IMR-90 (cell line): ENCODE measurements at regions not wholly inside any gene's neighbourhood (a gene's known extent, or its start where the extent isn't known, plus 50 kb on each side); places are given as distances from the start of the nearest gene placed in this dataset.

ENCODE experiments used
- ATAC-seq: fragments of 200-7000 bp; cut with Tn5 transposase; 2 replicates; pipeline ENCODE4 v1.9.1; 2020; ENCODE audit warnings: low read depth, mild to moderate bottlenecking, moderate library complexity
- BruUV-seq: library from RNA; stranded (reverse); fragments of 400-500 nt; replicated peaks from 2 replicates; lab custom pipeline; 2021; lab: Mats Ljungman, UMichigan
- CTCF ChIA-PET: fragments of 300-600 bp; formaldehyde crosslinking; extraction: SDS; loops from one replicate; lab custom pipeline; 2021; ENCODE audit warnings: antibody characterized with exemption; lab: Yijun Ruan, JAX
- POLR2A ChIA-PET: fragments of 300-600 bp; sonication (Branson Sonifier 250); formaldehyde crosslinking; loops from one replicate; lab custom pipeline; 2022; ENCODE audit warnings: antibody characterized with exemption; ENCODE audit not compliant: unreplicated experiment; lab: Charles Lee
- DNase-seq: peaks from one replicate; pipeline ENCODE4 v3.0.0; 2013
- H2AFZ ChIP-seq: replicated peaks from 2 replicates; pipeline ENCODE3; 2013; ENCODE audit warnings: low read length, mild to moderate bottlenecking; ENCODE audit not compliant: poor library complexity
- H2AK5ac ChIP-seq: 2 replicates; pipeline ENCODE4 v1.6.1; 2013; ENCODE audit warnings: low read depth, low read length, inconsistent platforms
- H2AK9ac ChIP-seq: replicated peaks from 2 replicates; pipeline ENCODE3; 2013; ENCODE audit warnings: mild to moderate bottlenecking, low read depth, low read length, moderate library complexity; ENCODE audit not compliant: poor library complexity
- H2BK120ac ChIP-seq: 2 replicates; pipeline ENCODE4 v1.6.1; 2013; ENCODE audit warnings: low read depth, low read length, inconsistent platforms
- H2BK15ac ChIP-seq: 3 replicates; pipeline ENCODE4 v1.6.1; 2013; ENCODE audit warnings: low read depth, low read length, inconsistent platforms
- H2BK20ac ChIP-seq: 2 replicates; pipeline ENCODE4 v1.6.1; 2013; ENCODE audit warnings: low read depth, mild to moderate bottlenecking, inconsistent platforms, low read length, moderate library complexity
- H2BK5ac ChIP-seq: 2 replicates; pipeline ENCODE4 v1.6.1; 2013; ENCODE audit warnings: mild to moderate bottlenecking, low read depth, low read length, inconsistent platforms; ENCODE audit not compliant: poor library complexity, severe bottlenecking
- H3K14ac ChIP-seq: replicated peaks from 2 replicates; pipeline ENCODE4 v1.6.1; 2013; ENCODE audit warnings: low read depth, low read length, inconsistent platforms
- H3K18ac ChIP-seq: 2 replicates; pipeline ENCODE4 v1.6.1; 2013; ENCODE audit warnings: low read depth, low read length, control low read depth
- H3K23ac ChIP-seq: 2 replicates; pipeline ENCODE4 v1.6.1; 2013; ENCODE audit warnings: low read depth, low read length, inconsistent platforms
- H3K27ac ChIP-seq: 2 replicates; pipeline ENCODE4 v1.5.1; 2013; ENCODE audit warnings: mild to moderate bottlenecking, control low read depth, low read length; ENCODE audit not compliant: insufficient read depth
- H3K27me3 ChIP-seq: 2 replicates; pipeline ENCODE4 v1.6.1; 2013; ENCODE audit warnings: low read length; ENCODE audit not compliant: control insufficient read depth, insufficient read depth
- H3K36me3 ChIP-seq: 2 replicates; pipeline ENCODE4 v1.6.1; 2013; ENCODE audit warnings: low read length, mixed read lengths; ENCODE audit not compliant: control insufficient read depth, insufficient read depth
- H3K4ac ChIP-seq: 2 replicates; pipeline ENCODE4 v1.6.1; 2013; ENCODE audit warnings: low read depth, low read length, inconsistent platforms
- H3K4me1 ChIP-seq: 2 replicates; pipeline ENCODE4 v1.6.1; 2013; ENCODE audit warnings: low read length, mixed read lengths; ENCODE audit not compliant: control insufficient read depth, insufficient read depth
- H3K4me2 ChIP-seq: 2 replicates; pipeline ENCODE4 v1.6.1; 2013; ENCODE audit warnings: low read depth, mild to moderate bottlenecking, control low read depth, low read length, moderate library complexity
- H3K4me3 ChIP-seq: 2 replicates; pipeline ENCODE4 v1.5.1; 2013; ENCODE audit warnings: low read depth, mild to moderate bottlenecking, control low read depth, low read length, moderate library complexity; ENCODE audit not compliant: insufficient read depth
- H3K56ac ChIP-seq: 2 replicates; pipeline ENCODE4 v1.6.1; 2013; ENCODE audit warnings: low read length, inconsistent platforms; ENCODE audit not compliant: insufficient read depth; ENCODE audit errors: extremely low read depth
- H3K79me1 ChIP-seq, 2 experiments: 2 replicates each; pipeline ENCODE4 v1.6.1; 2013; ENCODE audit warnings: low read length in 2 of 2, inconsistent platforms in 1 of 2, low read depth in 1 of 2
- H3K9ac ChIP-seq: 2 replicates; pipeline ENCODE4 v1.6.1; 2013; ENCODE audit warnings: low read depth, low read length, control low read depth
- H3K9me1 ChIP-seq: 2 replicates; pipeline ENCODE4 v1.6.1; 2013; ENCODE audit warnings: low read length, inconsistent platforms; ENCODE audit not compliant: insufficient read depth
- H3K9me3 ChIP-seq: 2 replicates; pipeline ENCODE4 v1.6.1; 2013; ENCODE audit warnings: low read length; ENCODE audit not compliant: control insufficient read depth, insufficient read depth
- H4K20me1 ChIP-seq: 2 replicates; pipeline ENCODE4 v1.6.1; 2013; ENCODE audit warnings: low read length, inconsistent platforms; ENCODE audit not compliant: insufficient read depth
- H4K5ac ChIP-seq: 2 replicates; pipeline ENCODE4 v1.6.1; 2013; ENCODE audit warnings: mild to moderate bottlenecking, low read depth, low read length, control low read depth
- H4K8ac ChIP-seq, 2 experiments: 2 replicates each; pipeline ENCODE4 v1.6.1; 2013; ENCODE audit warnings: low read depth in 2 of 2, low read length in 2 of 2, control low read depth in 1 of 2, inconsistent platforms in 1 of 2
- H4K91ac ChIP-seq: 2 replicates; pipeline ENCODE4 v1.6.1; 2013; ENCODE audit warnings: low read depth, low read length, inconsistent platforms; ENCODE audit not compliant: insufficient read depth
- BHLHE40 ChIP-seq: fragments of 150-350 bp; IDR thresholded peaks from 2 replicates; pipeline ENCODE4 v1.6.1; 2016; ENCODE audit warnings: mild to moderate bottlenecking, low read depth, low read length
- CEBPB ChIP-seq: IDR thresholded peaks from 2 replicates; pipeline ENCODE4 v1.6.1; 2012; ENCODE audit warnings: low read depth, low read length, improper control_type of control experiment
- CTCF ChIP-seq: conservative IDR thresholded peaks from 2 replicates; pipeline ENCODE4 v1.5.1; 2012; ENCODE audit warnings: mild to moderate bottlenecking, low read depth, low read length, improper control_type of control experiment
- ELK1 ChIP-seq: fragments of 150-350 bp; IDR thresholded peaks from 2 replicates; pipeline ENCODE4 v1.6.1; 2016; ENCODE audit warnings: low read depth, mild to moderate bottlenecking, low read length, moderate library complexity, borderline replicate concordance
- FOS ChIP-seq: fragments of 150-350 bp; IDR thresholded peaks from 2 replicates; pipeline ENCODE4 v1.6.1; 2016; ENCODE audit warnings: low read depth, low read length
- MAFK ChIP-seq: IDR thresholded peaks from 2 replicates; pipeline ENCODE4 v1.6.1; 2012; ENCODE audit warnings: low read depth, low read length, improper control_type of control experiment
- MAZ ChIP-seq: IDR thresholded peaks from 2 replicates; pipeline ENCODE4 v1.6.1; 2012; ENCODE audit warnings: low read depth, mild to moderate bottlenecking, low read length, improper control_type of control experiment, moderate library complexity, borderline replicate concordance
- NFE2L2 ChIP-seq: fragments of 150-350 bp; IDR thresholded peaks from 2 replicates; pipeline ENCODE4 v1.6.1; 2016; ENCODE audit warnings: low read depth, mild to moderate bottlenecking, low read length
- POLR2A ChIP-seq: IDR thresholded peaks from 2 replicates; pipeline ENCODE4 v1.6.1; 2012; ENCODE audit warnings: mild to moderate bottlenecking, low read depth, low read length
- RAD21 ChIP-seq: IDR thresholded peaks from 2 replicates; pipeline ENCODE4 v1.6.1; 2012; ENCODE audit warnings: low read length, improper control_type of control experiment
- RFX5 ChIP-seq: IDR thresholded peaks from 2 replicates; pipeline ENCODE4 v1.8.0; 2012; ENCODE audit warnings: low read depth, mild to moderate bottlenecking, low read length, moderate library complexity
- SMC3 ChIP-seq: fragments of 150-350 bp; IDR thresholded peaks from 2 replicates; pipeline ENCODE4 v1.6.1; 2016; ENCODE audit warnings: low read depth, mild to moderate bottlenecking, antibody characterized with exemption, low read length, moderate library complexity
- USF2 ChIP-seq: fragments of 150-350 bp; IDR thresholded peaks from 2 replicates; pipeline ENCODE4 v1.6.1; 2017; ENCODE audit warnings: mild to moderate bottlenecking, antibody characterized with exemption, low read length, low read depth
- WGBS, 2 experiments: methylation state at CpG; one replicate each; pipeline versions ENCODE4 v1.1.5 to v1.1.7; 2013; ENCODE audit warnings: missing lambda C conversion rate in 2 of 2; ENCODE audit not compliant: insufficient read length in 1 of 2; ENCODE audit errors: extremely low coverage in 2 of 2; 5-methylcytosine and 5-hydroxymethylcytosine counted together
- dilution Hi-C: fragments of 300-500 bp; cut with HindIII; formaldehyde crosslinking; loops from one replicate; pipeline ENCODE4 v1.14.3; 2018; ENCODE audit warnings: low sequenced_read_pairs; ENCODE audit not compliant: unreplicated experiment
- in situ Hi-C: fragments of 300-500 bp; cut with MboI; formaldehyde crosslinking; loops from 3 replicates; pipeline ENCODE4 v1.14.3; 2019; ENCODE audit warnings: low sequenced_read_pairs, inconsistent platforms, mixed read lengths
- intact Hi-C: fragments of 100-400 bp; cut with micrococcal nuclease; formaldehyde crosslinking; loops from 2 replicates; pipeline ENCODE4 v1.10.0; 2022

GRCh38 chr15:39153058-39153714 lies 427.7 kb upstream of the THBS1 start:
- H3K36me3 ChIP-seq = no peaks in the 10 kb centered on the region
- no peaks in the 10 kb centered on the region for H3K9me3 ChIP-seq
- TF ChIP-seq BHLHE40 = no peak
- no peak for TF ChIP-seq CTCF
- TF ChIP-seq FOS = no peak
- TF ChIP-seq NFE2L2 = no peak
- no peak for TF ChIP-seq ELK1
- TF ChIP-seq MAZ = no peak
- TF ChIP-seq CEBPB = no peak
- TF ChIP-seq RFX5 = no peak
- no peak for TF ChIP-seq SMC3
- no peak for TF ChIP-seq RAD21
- TF ChIP-seq MAFK = no peak
- no peak for TF ChIP-seq POLR2A
- no peak for TF ChIP-seq USF2
- WGBS, 2 experiments = no CpG with 5 or more reads among the region's 1 CpG
- H3K18ac ChIP-seq = peak overlapping the region; percentile 22; the same call in 1 of the 2 replicates
- intact Hi-C loops (no loop called here), dilution Hi-C loops (no loop called here), in situ Hi-C loops (loop anchor here (25.0 kb wide), 1 partner anchor 609 kb away; no protein-coding TSS in a partner anchor)
- H2BK120ac ChIP-seq = peak overlapping the region; percentile 41; the same call in 1 of the 2 replicates
- ChIA-PET POLR2A (no interaction called here), CTCF (interaction anchor here (1.2 to 1.3 kb wide), 2 partner anchors 9 to 26 kb away, joined by 3 read pairs; no protein-coding TSS in a partner anchor)
- H3K23ac ChIP-seq = no peak overlapping the region
- peaks cover 5% of the 10 kb centered on the region; the same call in 1 of the 2 replicates for H3K9me1 ChIP-seq
- peak overlapping the region; percentile 52; the same call in 1 of the 2 replicates for H2BK20ac ChIP-seq
- H2AK5ac ChIP-seq = peak overlapping the region; percentile 56; the same call in 1 of the 2 replicates
- peak overlapping the region; percentile 57; the same call in 1 of the 3 replicates for H2BK15ac ChIP-seq
- no TSS peak for BruUV-seq
- no peaks in the 10 kb centered on the region for H3K79me1 ChIP-seq
- H3K4me1 ChIP-seq = peaks cover 13% of the 10 kb centered on the region
- no peak overlapping the region for H3K9ac ChIP-seq
- H4K91ac ChIP-seq = 0 out of 2 replicates have a peak overlapping the region, but pooled peaks have one; percentile 24
- no peak overlapping the region for H3K4me3 ChIP-seq
- H3K4me2 ChIP-seq = no peak overlapping the region
- no peak overlapping the region for H2AFZ ChIP-seq
- no peaks in the 10 kb centered on the region for H4K20me1 ChIP-seq
- no peak overlapping the region for H4K8ac ChIP-seq
- H3K14ac ChIP-seq = peak overlapping the region; percentile 30; the same call in 1 of the 2 replicates
- ATAC-seq (no peak), DNase-seq (no peak)
- H3K27me3 ChIP-seq = no peaks in the 10 kb centered on the region
- H4K5ac ChIP-seq = no peak overlapping the region
- peak overlapping the region; percentile 11; the same call in 1 of the 2 replicates for H3K4ac ChIP-seq
- no peak overlapping the region for H2AK9ac ChIP-seq
- no peak overlapping the region for H3K56ac ChIP-seq
- H3K27ac ChIP-seq = no peak overlapping the region
- no peak overlapping the region for H2BK5ac ChIP-seq
